GM23338 (cell line): ENCODE measurements at regions not wholly inside any gene's neighbourhood (a gene's known extent, or its start where the extent isn't known, plus 50 kb on each side); places are given as distances from the start of the nearest gene placed in this dataset.

Experiments used
- ATAC-seq: fragments of 200-7000 bp; cut with Tn5 transposase; 3 replicates; pipeline ENCODE4 v1.9.1; 2020
- DNase-seq: peaks from one replicate; pipeline ENCODE4 v3.0.0-alpha.2; 2015; ENCODE audit warnings: low spot score
- H2AFZ ChIP-seq: fragments of 200-600 bp; sonication (generic); 2 replicates; pipeline ENCODE4 v1.8.0; 2016; ENCODE audit warnings: antibody characterized with exemption, mild to moderate bottlenecking, moderate library complexity
- H3F3A ChIP-seq: fragments of 200-600 bp; sonication (generic); replicated peaks from 2 replicates; pipeline ENCODE4 v1.8.0; 2017; ENCODE audit warnings: antibody characterized with exemption, mixed run types, low read depth
- H3K27ac ChIP-seq: fragments of 200-600 bp; sonication (generic); 2 replicates; pipeline ENCODE4 v1.6.1; 2016; ENCODE audit warnings: low read depth
- H3K27me3 ChIP-seq: fragments of 200-600 bp; sonication (generic); 2 replicates; pipeline ENCODE4 v1.8.0; 2016; ENCODE audit warnings: mild to moderate bottlenecking, mixed run types, moderate library complexity; ENCODE audit not compliant: insufficient read depth
- H3K36me3 ChIP-seq: fragments of 200-600 bp; sonication (generic); 2 replicates; pipeline ENCODE4 v1.8.0; 2016; ENCODE audit warnings: mild to moderate bottlenecking; ENCODE audit not compliant: insufficient read depth
- H3K4me1 ChIP-seq: fragments of 200-600 bp; sonication (generic); 2 replicates; pipeline ENCODE4 v1.8.0; 2016; ENCODE audit warnings: mild to moderate bottlenecking, moderate library complexity; ENCODE audit not compliant: insufficient read depth
- H3K4me2 ChIP-seq: fragments of 200-600 bp; sonication (generic); 2 replicates; pipeline ENCODE4 v1.7.1; 2017; ENCODE audit warnings: mixed run types
- H3K4me3 ChIP-seq: fragments of 200-600 bp; sonication (generic); 2 replicates; pipeline ENCODE4 v1.6.1; 2016; ENCODE audit warnings: mixed run types
- H3K79me2 ChIP-seq: fragments of 200-600 bp; sonication (generic); replicated peaks from 2 replicates; pipeline ENCODE4 v1.8.0; 2017; ENCODE audit warnings: mild to moderate bottlenecking; ENCODE audit not compliant: insufficient read depth
- H3K9me2 ChIP-seq: fragments of 200-600 bp; sonication (generic); 2 replicates; pipeline ENCODE4 v1.8.0; 2017; ENCODE audit not compliant: insufficient read depth
- H4K20me1 ChIP-seq: fragments of 200-600 bp; sonication (generic); replicated peaks from 2 replicates; pipeline ENCODE4 v1.8.0; 2017; ENCODE audit warnings: mild to moderate bottlenecking; ENCODE audit not compliant: insufficient read depth
- H3K27ac Mint-ChIP-seq: 2 replicates; pipeline ENCODE4 v1.8.0; 2020; ENCODE audit warnings: inconsistent platforms, mild to moderate bottlenecking, moderate library complexity, mixed read lengths
- H3K27me3 Mint-ChIP-seq: 3 replicates; pipeline ENCODE4 v1.8.0; 2022; ENCODE audit warnings: low read depth, mild to moderate bottlenecking, moderate library complexity, mixed read lengths, inconsistent platforms; ENCODE audit not compliant: insufficient read depth, poor library complexity
- H3K36me3 Mint-ChIP-seq: 3 replicates; pipeline ENCODE4 v1.8.0; 2021; ENCODE audit warnings: low read depth, mild to moderate bottlenecking, inconsistent platforms, moderate library complexity, mixed read lengths
- H3K4me1 Mint-ChIP-seq: 3 replicates; pipeline ENCODE4 v1.8.0; 2020; ENCODE audit warnings: mild to moderate bottlenecking, inconsistent platforms, mixed read lengths
- H3K4me3 Mint-ChIP-seq: 3 replicates; pipeline ENCODE4 v1.8.0; 2021; ENCODE audit warnings: moderate library complexity, mild to moderate bottlenecking, inconsistent platforms, mixed read lengths
- H3K9me3 Mint-ChIP-seq: 3 replicates; pipeline ENCODE4 v1.8.0; 2020; ENCODE audit warnings: moderate library complexity, mild to moderate bottlenecking, inconsistent platforms, mixed read lengths
- CREB1 ChIP-seq: fragments of 250-450 bp; sonication (Bioruptor Pico); IDR thresholded peaks from 2 replicates; pipeline ENCODE4 v1.5.0; 2020; ENCODE audit warnings: low read depth, mild to moderate bottlenecking, moderate library complexity
- CTCF ChIP-seq, 2 experiments: fragments of 200-600 bp in 1 of 2; sonication (generic) in 1 of 2; conservative IDR thresholded peaks; 2 replicates each; pipeline versions ENCODE4 v1.5.1 to v1.6.1; 2016 to 2017; ENCODE audit warnings: antibody characterized with exemption in 2 of 2, low read depth in 2 of 2, mild to moderate bottlenecking in 2 of 2, moderate library complexity in 1 of 2
- ETS1 ChIP-seq: IDR thresholded peaks from 2 replicates; pipeline ENCODE4 v1.6.1; 2016; ENCODE audit warnings: antibody characterized with exemption
- EZH2 ChIP-seq: fragments of 200-600 bp; sonication (generic); IDR thresholded peaks from one replicate; pipeline ENCODE4 v1.8.0; 2017; ENCODE audit warnings: antibody characterized with exemption, mild to moderate bottlenecking, low read depth; ENCODE audit not compliant: unreplicated experiment
- EZH2phosphoT487 ChIP-seq: fragments of 200-600 bp; sonication (generic); IDR thresholded peaks from one replicate; pipeline ENCODE4 v1.8.1; 2018; ENCODE audit warnings: antibody characterized with exemption; ENCODE audit not compliant: unreplicated experiment
- JUNB ChIP-seq: IDR thresholded peaks from one replicate; pipeline ENCODE4 v1.6.1; 2016; ENCODE audit warnings: antibody characterized with exemption; ENCODE audit not compliant: unreplicated experiment
- NANOG ChIP-seq: IDR thresholded peaks from 2 replicates; pipeline ENCODE4 v1.6.1; 2016; ENCODE audit warnings: antibody characterized with exemption, borderline replicate concordance
- POLR2AphosphoS5 ChIP-seq: IDR thresholded peaks from 2 replicates; pipeline ENCODE4 v1.6.1; 2016; ENCODE audit warnings: antibody characterized with exemption, low read depth
- REST ChIP-seq: IDR thresholded peaks from one replicate; pipeline ENCODE4 v1.6.1; 2018; ENCODE audit warnings: antibody characterized with exemption; ENCODE audit not compliant: unreplicated experiment
- STAT1 ChIP-seq: IDR thresholded peaks from one replicate; pipeline ENCODE4 v1.6.1; 2016; ENCODE audit warnings: antibody characterized with exemption; ENCODE audit not compliant: unreplicated experiment
- ZNF114 ChIP-seq: fragments of 250-450 bp; sonication (Bioruptor Pico); IDR thresholded peaks from 2 replicates; pipeline ENCODE4 v1.5.0; 2020; ENCODE audit warnings: mild to moderate bottlenecking, moderate library complexity
- ZNF331 ChIP-seq: fragments of 250-450 bp; sonication (Bioruptor Pico); IDR thresholded peaks from 2 replicates; pipeline ENCODE4 v1.5.0; 2020; ENCODE audit warnings: low read depth, mild to moderate bottlenecking, moderate library complexity
- TF ChIP-seq, protein P1 (sequence below): fragments of 250-450 bp; sonication (Bioruptor Pico); IDR thresholded peaks from 2 replicates; pipeline ENCODE4 v1.5.0; 2020; ENCODE audit warnings: mild to moderate bottlenecking, moderate library complexity

DNA sequence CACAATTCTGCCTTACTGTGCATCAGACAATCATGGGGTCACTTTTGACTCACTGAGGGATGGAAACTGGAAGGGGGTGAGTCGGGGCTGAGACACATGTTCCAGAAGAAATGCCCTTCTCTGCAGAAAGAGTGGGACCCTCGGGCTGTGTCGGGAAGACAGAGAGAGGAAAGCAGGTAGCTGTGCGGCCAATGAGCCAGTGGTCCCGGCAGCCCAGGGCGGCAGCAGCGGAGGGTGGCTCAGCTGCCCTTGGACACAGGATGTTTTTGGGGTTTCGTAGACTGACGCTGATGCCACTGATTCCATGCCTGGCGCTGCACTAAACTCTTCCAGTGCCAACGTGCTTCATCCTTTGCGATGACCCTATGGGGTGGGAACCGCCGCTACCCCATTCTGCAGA, 78.4 kb upstream of the PPP1R26 start:
- Mint-ChIP-seq H3K9me3 (peaks cover 21% of the 10 kb centered on the region), H3K4me1 (no peaks in the 10 kb centered on the region; the same call in 2 of the 3 replicates), H3K36me3 (peaks cover 2% of the 10 kb centered on the region; the same call in 2 of the 3 replicates), H3K27me3 (peaks cover 19% of the 10 kb centered on the region), H3K4me3 (no peak overlapping the region), H3K27ac (no peak overlapping the region)
- no peak overlapping the region for H2AFZ ChIP-seq
- no peaks in the 10 kb centered on the region for H3K9me2 ChIP-seq
- no peaks in the 10 kb centered on the region for H3K36me3 ChIP-seq
- no peak overlapping the region for H3K4me3 ChIP-seq
- no peak for ATAC-seq
- H3K4me2 ChIP-seq, result no peak overlapping the region
- no peaks in the 10 kb centered on the region for H3F3A ChIP-seq
- no peaks in the 10 kb centered on the region for H3K4me1 ChIP-seq
- no peaks in the 10 kb centered on the region for H3K27me3 ChIP-seq
- no peak overlapping the region for H3K27ac ChIP-seq
- TF ChIP-seq JUNB (no peak), ZNF331 (no peak), REST (no peak), EZH2phosphoT487 (no peak), ETS1 (no peak), NANOG (no peak), CTCF (conservative IDR thresholded peaks at IDR 0.05; ENCODE audit: low read depth in 2 of 2) (no peak), EZH2 (no peak), ZNF114 (CRISPR knock-in tag) (no peak), POLR2AphosphoS5 (no peak), CREB1 (CRISPR knock-in tag) (no peak), STAT1 (no peak)
- TF ChIP-seq, protein P1, sequence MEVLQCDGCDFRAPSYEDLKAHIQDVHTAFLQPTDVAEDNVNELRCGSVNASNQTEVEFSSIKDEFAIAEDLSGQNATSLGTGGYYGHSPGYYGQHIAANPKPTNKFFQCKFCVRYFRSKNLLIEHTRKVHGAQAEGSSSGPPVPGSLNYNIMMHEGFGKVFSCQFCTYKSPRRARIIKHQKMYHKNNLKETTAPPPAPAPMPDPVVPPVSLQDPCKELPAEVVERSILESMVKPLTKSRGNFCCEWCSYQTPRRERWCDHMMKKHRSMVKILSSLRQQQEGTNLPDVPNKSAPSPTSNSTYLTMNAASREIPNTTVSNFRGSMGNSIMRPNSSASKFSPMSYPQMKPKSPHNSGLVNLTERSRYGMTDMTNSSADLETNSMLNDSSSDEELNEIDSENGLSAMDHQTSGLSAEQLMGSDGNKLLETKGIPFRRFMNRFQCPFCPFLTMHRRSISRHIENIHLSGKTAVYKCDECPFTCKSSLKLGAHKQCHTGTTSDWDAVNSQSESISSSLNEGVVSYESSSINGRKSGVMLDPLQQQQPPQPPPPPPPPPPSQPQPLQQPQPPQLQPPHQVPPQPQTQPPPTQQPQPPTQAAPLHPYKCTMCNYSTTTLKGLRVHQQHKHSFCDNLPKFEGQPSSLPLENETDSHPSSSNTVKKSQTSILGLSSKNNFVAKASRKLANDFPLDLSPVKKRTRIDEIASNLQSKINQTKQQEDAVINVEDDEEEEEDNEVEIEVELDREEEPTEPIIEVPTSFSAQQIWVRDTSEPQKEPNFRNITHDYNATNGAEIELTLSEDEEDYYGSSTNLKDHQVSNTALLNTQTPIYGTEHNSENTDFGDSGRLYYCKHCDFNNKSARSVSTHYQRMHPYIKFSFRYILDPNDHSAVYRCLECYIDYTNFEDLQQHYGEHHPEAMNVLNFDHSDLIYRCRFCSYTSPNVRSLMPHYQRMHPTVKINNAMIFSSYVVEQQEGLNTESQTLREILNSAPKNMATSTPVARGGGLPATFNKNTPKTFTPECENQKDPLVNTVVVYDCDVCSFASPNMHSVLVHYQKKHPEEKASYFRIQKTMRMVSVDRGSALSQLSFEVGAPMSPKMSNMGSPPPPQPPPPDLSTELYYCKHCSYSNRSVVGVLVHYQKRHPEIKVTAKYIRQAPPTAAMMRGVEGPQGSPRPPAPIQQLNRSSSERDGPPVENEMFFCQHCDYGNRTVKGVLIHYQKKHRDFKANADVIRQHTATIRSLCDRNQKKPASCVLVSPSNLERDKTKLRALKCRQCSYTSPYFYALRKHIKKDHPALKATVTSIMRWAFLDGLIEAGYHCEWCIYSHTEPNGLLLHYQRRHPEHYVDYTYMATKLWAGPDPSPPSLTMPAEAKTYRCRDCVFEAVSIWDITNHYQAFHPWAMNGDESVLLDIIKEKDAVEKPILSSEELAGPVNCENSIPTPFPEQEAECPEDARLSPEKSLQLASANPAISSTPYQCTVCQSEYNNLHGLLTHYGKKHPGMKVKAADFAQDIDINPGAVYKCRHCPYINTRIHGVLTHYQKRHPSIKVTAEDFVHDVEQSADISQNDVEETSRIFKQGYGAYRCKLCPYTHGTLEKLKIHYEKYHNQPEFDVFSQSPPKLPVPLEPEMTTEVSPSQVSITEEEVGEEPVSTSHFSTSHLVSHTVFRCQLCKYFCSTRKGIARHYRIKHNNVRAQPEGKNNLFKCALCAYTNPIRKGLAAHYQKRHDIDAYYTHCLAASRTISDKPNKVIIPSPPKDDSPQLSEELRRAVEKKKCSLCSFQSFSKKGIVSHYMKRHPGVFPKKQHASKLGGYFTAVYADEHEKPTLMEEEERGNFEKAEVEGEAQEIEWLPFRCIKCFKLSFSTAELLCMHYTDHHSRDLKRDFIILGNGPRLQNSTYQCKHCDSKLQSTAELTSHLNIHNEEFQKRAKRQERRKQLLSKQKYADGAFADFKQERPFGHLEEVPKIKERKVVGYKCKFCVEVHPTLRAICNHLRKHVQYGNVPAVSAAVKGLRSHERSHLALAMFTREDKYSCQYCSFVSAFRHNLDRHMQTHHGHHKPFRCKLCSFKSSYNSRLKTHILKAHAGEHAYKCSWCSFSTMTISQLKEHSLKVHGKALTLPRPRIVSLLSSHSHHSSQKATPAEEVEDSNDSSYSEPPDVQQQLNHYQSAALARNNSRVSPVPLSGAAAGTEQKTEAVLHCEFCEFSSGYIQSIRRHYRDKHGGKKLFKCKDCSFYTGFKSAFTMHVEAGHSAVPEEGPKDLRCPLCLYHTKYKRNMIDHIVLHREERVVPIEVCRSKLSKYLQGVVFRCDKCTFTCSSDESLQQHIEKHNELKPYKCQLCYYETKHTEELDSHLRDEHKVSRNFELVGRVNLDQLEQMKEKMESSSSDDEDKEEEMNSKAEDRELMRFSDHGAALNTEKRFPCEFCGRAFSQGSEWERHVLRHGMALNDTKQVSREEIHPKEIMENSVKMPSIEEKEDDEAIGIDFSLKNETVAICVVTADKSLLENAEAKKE (CRISPR knock-in tag), result no peak
- H3K79me2 ChIP-seq, result no peaks in the 10 kb centered on the region
- H4K20me1 ChIP-seq, result no peaks in the 10 kb centered on the region
- DNase-seq, result no peak
